ENCODE measurements at regions not wholly inside any gene's neighbourhood (a gene's known extent, or its start where the extent isn't known, plus 50 kb on each side); places are given as distances from the start of the nearest gene placed in this dataset.

GRCh38 chr2:59959944-59960343 is 593.5 kb downstream of the BCL11A start:
- no peak for DNase-seq

DNA sequence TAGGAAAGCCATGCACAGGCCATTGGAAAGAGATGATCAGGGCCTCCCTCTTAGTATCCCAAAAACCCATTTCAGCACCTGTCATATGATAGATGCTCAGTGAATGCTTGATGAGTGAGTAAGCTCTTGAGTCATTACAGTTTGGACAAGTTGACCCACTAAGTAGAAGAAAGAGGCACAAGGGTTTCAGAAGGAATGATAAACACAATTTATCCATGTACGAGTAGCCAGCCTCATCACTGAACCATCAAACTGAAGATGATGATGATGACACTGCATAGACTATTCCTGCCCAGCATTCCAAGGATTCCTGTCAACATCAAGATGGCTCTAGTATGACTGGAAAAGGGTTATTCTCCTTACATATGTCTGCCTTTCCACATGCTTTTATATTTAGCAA is 596.0 kb downstream of the BCL11A start:
- DNase-seq, result no peak

DNA sequence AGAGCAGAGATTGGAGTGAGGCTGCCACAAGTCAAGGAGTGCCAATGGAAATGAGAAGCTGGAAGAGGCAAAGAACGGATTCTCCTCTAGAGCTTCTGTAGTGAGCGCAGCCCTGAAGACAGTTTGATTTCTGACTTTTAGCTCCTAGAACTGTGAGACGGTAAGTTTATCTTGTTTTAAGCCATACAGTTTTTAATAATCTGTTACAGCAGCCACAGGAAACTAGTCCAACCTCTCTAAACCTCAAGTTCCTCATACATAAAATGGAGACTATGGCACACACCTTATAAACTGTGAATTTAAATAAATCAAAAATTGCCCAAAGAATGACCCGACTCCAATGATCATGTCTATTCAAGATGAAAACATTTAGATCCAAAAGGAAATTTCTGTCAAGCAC is 596.5 kb downstream of the BCL11A start:
- no peak for DNase-seq

DNA sequence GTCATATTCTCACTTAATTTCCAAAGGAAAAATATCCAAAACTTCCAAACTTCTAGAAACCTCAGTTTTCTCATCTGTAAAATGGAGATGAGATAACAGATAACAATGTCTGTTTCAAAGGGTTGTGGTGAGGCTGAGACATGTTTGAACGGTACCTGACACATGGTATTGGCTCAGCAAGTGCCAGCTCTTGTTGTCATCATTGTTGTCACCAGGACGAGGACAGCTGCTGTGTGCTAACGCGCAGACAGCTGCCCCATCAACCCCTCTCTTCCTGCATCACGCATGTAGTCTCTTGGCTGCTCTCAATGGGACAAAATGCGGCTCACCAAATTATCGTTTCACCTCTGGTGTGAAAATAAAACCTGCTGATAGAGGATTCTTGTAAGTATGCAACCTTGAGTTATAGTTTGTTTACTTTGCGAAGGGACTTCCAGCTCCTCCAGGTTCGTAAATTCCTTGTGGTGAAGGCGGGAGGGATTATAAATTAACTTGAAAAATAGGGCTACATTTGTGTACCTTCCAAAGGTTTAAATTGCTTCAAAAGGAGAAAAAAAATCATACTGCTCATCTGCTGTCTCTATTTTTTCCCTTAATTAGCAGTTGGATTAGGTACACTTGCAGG is 605.4 kb downstream of the BCL11A start:
- no peak for DNase-seq

- no peak for DNase-seq
Observed at GRCh38 chr2:59947209-59947608, 606.2 kb downstream of the BCL11A start.

- no peak for DNase-seq
Observed at GRCh38 chr2:59939236-59939635, 614.2 kb downstream of the BCL11A start.

GRCh38 chr2:59938181-59938580 is 615.3 kb downstream of the BCL11A start:
- no peak for DNase-seq

- DNase-seq, result no peak
Observed at GRCh38 chr2:59936048-59936447, 617.4 kb downstream of the BCL11A start.

- no peak for DNase-seq
Observed at GRCh38 chr2:59935005-59935404, 618.4 kb downstream of the BCL11A start.

DNA sequence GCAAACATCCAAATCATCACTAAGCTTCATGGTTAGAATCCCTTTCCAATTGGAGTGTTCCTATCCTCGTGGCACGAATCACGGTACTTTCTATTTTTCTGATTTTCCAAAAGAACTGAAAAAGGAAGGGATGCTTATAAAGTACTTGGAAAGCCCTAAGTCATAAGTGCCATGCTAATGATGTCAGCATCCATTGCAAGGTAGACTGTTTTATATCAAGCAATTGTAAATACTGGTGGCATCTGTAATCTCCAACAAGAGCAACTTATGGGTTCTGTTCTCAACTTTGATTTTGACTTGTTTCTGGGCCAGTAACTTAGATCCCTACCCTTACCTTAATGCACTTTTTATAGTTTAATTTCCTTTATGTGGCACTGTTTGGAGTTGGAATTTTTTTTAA is 619.5 kb downstream of the BCL11A start:
- DNase-seq, result no peak

- DNase-seq, result no peak
Observed at GRCh38 chr2:59932341-59932740, 621.1 kb downstream of the BCL11A start.

DNA sequence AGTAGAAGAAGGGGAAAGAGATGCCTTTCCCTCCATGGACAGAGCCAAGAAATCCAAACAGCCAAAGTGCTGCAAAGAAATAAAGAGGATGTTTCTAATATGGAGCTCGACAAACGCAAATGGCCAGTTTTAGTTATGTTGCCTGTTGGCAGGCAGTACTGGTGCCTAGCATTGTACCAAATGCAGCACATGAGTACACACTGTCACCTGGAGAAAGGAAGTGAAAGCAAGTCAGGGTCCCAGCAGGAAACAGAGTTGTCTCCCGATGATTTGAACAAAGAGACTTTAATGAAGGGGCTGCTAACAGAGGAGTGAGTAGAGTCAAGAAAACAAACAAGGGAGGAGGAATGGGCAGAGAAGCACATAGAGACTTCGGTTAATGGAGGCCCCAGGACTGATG is 623.0 kb downstream of the BCL11A start:
- DNase-seq, result no peak

DNA sequence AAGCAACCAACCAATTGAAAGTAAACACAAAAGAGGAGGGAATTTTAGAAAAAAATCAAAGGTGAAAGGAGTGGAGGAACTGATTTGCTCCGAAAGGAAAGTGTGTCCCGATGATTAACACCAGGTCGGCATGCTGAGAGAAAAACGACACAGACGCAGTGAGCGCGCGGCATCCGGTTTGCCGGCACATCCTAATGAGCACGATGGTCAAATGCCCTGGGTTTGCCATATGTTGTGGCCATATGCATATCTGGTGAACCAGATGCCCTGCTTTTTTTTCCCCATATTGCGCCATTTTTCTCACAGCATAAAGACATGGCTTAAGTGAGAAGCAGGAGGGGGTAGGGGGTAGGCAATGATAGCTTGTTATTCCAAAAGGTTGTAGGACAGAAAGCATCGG is 626.7 kb downstream of the BCL11A start:
- DNase-seq, result no peak

- DNase-seq, result no peak
Observed at GRCh38 chr2:59925321-59925720, 628.1 kb downstream of the BCL11A start.

GRCh38 chr2:59924346-59924745 is 629.1 kb downstream of the BCL11A start:
- no peak for DNase-seq

- no peak for DNase-seq
Observed at GRCh38 chr2:59922450-59922849, 631.0 kb downstream of the BCL11A start.

DNA sequence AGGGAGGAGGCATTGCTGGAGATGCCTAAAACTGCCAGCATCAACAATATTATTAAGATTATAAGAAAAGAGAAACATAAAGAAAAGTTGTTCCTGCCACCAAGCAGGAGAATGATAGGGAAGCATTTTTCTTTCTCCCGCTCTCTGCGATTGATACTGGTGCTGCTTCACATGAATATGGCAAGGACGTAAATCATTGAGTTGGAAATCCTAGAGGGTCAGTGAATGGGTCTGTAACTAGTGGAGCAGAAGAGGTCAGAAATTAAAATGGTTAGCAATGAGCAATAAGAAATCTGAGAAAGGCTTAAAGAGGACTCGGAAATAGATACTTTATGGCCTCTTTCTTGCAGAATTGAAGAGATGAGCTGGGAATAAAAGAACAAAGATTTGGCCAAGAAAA is 631.7 kb downstream of the BCL11A start:
- no peak for DNase-seq

DNA sequence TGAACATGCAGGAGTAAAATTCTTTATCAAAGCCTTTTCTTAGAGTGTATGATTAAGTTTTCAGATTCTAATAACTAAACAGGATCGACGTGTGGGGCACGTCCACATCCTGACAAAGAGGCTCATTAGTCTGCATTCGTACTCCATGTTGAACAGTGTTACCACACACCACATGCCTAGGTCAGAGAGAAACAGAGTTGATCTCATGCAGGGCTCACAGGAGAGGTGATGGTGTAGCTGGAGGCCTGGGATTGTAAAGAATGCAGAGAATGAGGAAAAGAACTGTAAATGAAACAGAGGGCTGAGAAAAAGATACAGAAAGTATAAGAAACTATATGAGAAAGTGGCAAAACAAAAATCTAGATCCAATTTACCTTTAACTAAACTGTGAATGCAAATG is 632.5 kb downstream of the BCL11A start:
- DNase-seq, result no peak

DNA sequence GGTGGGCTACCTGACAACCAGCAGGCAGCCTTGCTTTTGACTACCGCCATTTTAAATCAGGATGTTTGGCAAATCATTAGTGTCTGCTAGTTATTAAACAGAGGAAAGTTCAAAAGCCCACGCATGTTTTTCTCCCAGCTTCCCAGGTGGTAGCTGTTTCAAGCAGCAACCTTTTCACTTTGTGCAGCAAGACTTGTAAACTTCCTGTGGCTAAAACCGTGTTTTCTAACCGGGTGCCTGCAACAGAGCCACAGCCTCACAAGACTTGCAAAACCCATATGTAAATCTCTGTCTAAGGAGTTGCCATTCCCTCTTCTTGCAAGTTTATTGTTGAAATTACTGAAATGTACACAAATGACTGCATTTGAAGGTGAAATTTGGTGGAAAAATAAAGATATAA is 633.1 kb downstream of the BCL11A start:
- DNase-seq, result no peak

DNA sequence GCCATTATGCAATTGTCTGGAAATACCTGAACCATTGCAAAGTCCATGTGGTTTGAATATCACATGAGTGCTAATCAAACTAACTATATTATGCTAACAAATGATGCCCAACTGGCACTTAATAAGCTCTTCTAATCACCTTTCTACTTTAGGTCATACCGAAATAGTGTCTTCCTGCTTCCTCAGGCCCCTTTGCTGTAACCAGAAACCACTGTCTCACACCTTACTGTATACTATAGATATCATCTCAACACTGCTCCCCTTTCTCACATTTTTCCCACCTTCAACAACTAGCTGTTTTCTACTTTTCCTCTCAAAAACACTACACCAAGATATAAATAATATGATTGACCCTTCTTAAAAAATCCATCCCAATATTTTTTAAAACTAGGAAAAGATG is 633.9 kb downstream of the BCL11A start:
- no peak for DNase-seq

DNA sequence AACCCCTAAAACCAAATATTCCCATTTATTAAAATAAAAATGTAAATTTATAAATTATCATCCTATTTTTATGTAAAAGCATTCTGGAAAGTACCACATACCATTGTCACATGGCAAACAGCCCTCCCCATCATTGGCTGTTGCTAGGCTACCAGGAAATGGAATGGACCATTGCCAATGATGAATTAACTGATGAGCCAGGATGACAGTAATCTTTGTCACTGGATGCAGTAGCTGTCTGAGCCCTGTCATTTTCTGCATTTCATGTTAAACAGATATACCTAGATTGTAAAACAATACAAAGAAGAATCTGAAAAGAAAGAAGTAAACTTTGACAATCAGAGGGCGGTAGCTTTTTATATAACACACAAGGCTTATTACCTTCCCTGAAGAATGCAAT is 641.4 kb downstream of the BCL11A start:
- no peak for DNase-seq

- no peak for DNase-seq
Observed at GRCh38 chr2:59910166-59910565, 643.3 kb downstream of the BCL11A start.

GRCh38 chr2:59909147-59909546 is 644.3 kb downstream of the BCL11A start:
- DNase-seq, result no peak

- DNase-seq, result no peak
Observed at GRCh38 chr2:59905731-59906130, 647.7 kb downstream of the BCL11A start.

DNA sequence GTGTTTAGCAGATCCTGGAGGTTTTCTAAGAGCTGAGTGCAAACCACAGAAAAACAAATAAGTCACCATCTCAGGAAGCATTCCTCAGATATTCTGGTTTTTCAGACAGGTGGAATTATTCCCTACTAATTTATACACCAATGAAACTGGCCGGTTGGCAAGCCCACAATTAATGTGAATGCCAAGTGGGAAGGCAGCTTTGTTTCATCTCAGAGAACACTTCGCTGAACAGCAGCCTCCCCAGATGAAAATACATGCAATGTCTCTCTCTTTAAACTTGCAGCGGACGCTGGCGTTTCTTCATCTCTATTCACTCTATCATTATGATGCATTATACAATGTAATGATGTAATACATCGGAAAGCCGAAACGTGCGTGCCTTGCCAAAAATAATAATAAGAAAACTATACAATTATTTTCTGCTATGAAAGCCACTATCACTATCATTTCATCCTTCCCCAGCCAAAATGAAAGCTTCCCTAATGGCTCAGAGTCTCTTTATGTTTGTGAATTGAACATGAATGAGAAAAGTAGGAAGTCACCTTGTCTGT is 649.4 kb downstream of the BCL11A start:
- no peak for DNase-seq
